Thoracic aorta (tissue), 2 donors: ENCODE measurements at regions not wholly inside any gene's neighbourhood (a gene's known extent, or its start where the extent isn't known, plus 50 kb on each side); places are given as distances from the start of the nearest gene placed in this dataset.

Source experiments
- ATAC-seq: fragments of 150-250 bp; one replicate; pipeline ENCODE4 v1.8.0; 2017; ENCODE audit warnings: low read depth; ENCODE audit not compliant: insufficient number of reproducible peaks, low FRiP score
- DNase-seq: peaks from one replicate; pipeline ENCODE4 v3.0.0-alpha.2; 2020; ENCODE audit warnings: low spot score
- H3K27ac ChIP-seq, 2 donors: fragments of 200-600 bp; sonication (generic); 1 replicate in 1 of 2; 2 replicates in 1 of 2; pipeline ENCODE4 v1.5.1; 2016; ENCODE audit warnings: mild to moderate bottlenecking in 2 of 2, moderate library complexity in 2 of 2
- H3K27me3 ChIP-seq: fragments of 200-600 bp; sonication (generic); replicated peaks from 2 replicates; pipeline ENCODE4 v1.6.0; 2016; ENCODE audit warnings: mild to moderate bottlenecking; ENCODE audit not compliant: insufficient read depth
- H3K36me3 ChIP-seq: fragments of 200-600 bp; sonication (generic); one replicate; pipeline ENCODE4 v1.5.1; 2016
- H3K4me1 ChIP-seq, 2 donors: fragments of 200-600 bp; sonication (generic); 1 replicate in 1 of 2; 2 replicates in 1 of 2; pipeline versions ENCODE4 v1.5.1 to v1.6.0; 2016; ENCODE audit warnings: low read depth in 2 of 2, mild to moderate bottlenecking in 1 of 2; ENCODE audit not compliant: control insufficient read depth in 1 of 2
- H3K4me3 ChIP-seq: fragments of 200-600 bp; sonication (generic); 2 replicates; pipeline ENCODE4 v1.5.1; 2016; ENCODE audit warnings: mild to moderate bottlenecking
- H3K9me3 ChIP-seq: fragments of 200-600 bp; sonication (generic); 2 replicates; pipeline ENCODE4 v1.5.1; 2016
- CTCF ChIP-seq: fragments of 200-600 bp; sonication (generic); IDR thresholded peaks from one replicate; pipeline ENCODE4 v1.5.1; 2019; ENCODE audit warnings: antibody characterized with exemption

- Histone ChIP-seq H3K4me1 (no peaks in the 10 kb centered on the region), H3K27me3 (no peaks in the 10 kb centered on the region), H3K36me3 (no peaks in the 10 kb centered on the region), H3K27ac (no peak overlapping the region), H3K9me3 (no peaks in the 10 kb centered on the region), H3K4me3 (no peak overlapping the region)
- DNase-seq = no peak
- peak; percentile 72 for TF ChIP-seq CTCF
- peak; percentile 90 for ATAC-seq
Observed at GRCh38 chr1:88061492-88062177, 622.4 kb upstream of the PKN2 start.

GRCh38 chr1:88062650-88063153 is 621.4 kb upstream of the PKN2 start:
- DNase-seq = no peak
- TF ChIP-seq CTCF = no peak
- Histone ChIP-seq H3K27ac (no peak overlapping the region), H3K36me3 (no peaks in the 10 kb centered on the region), H3K4me1 (no peaks in the 10 kb centered on the region), H3K27me3 (no peaks in the 10 kb centered on the region), H3K9me3 (no peaks in the 10 kb centered on the region), H3K4me3 (no peak overlapping the region)
- no peak for ATAC-seq

GRCh38 chr1:88063605-88064004 is 620.5 kb upstream of the PKN2 start:
- no peak overlapping the region for H3K4me3 ChIP-seq
- DNase-seq (no peak), ATAC-seq (no peak)
- no peaks in the 10 kb centered on the region for H3K27me3 ChIP-seq
- no peaks in the 10 kb centered on the region for H3K9me3 ChIP-seq
- no peaks in the 10 kb centered on the region for H3K4me1 ChIP-seq
- no peak overlapping the region for H3K27ac ChIP-seq
- no peak for TF ChIP-seq CTCF
- H3K36me3 ChIP-seq = no peaks in the 10 kb centered on the region

- no peak for DNase-seq
- no peak for TF ChIP-seq CTCF
- Histone ChIP-seq H3K4me1 (no peaks in the 10 kb centered on the region), H3K9me3 (no peaks in the 10 kb centered on the region), H3K27me3 (no peaks in the 10 kb centered on the region), H3K36me3 (no peaks in the 10 kb centered on the region), H3K27ac (no peak overlapping the region), H3K4me3 (no peak overlapping the region)
- ATAC-seq = no peak
Observed at GRCh38 chr1:88068407-88068960, 615.6 kb upstream of the PKN2 start.

GRCh38 chr1:88070956-88071355 is 613.1 kb upstream of the PKN2 start:
- Histone ChIP-seq H3K27ac (no peak overlapping the region), H3K9me3 (no peaks in the 10 kb centered on the region), H3K4me1 (no peaks in the 10 kb centered on the region), H3K36me3 (no peaks in the 10 kb centered on the region), H3K4me3 (no peak overlapping the region), H3K27me3 (no peaks in the 10 kb centered on the region)
- no peak for DNase-seq
- no peak for ATAC-seq
- no peak for TF ChIP-seq CTCF
